Naive thymus-derived CD8-positive, alpha-beta T cell (primary cell): ENCODE measurements at regions not wholly inside any gene's neighbourhood (a gene's known extent, or its start where the extent isn't known, plus 50 kb on each side); places are given as distances from the start of the nearest gene placed in this dataset.

ENCODE experiments used
- ATAC-seq, 2 donors: fragments of 150-1000 bp; cut with Tn5 transposase in 1 of 2; sonication (Bioruptor Pico), chemical (Tn5 transposase) in 1 of 2; 1 replicate in 1 of 2; 2 replicates in 1 of 2; pipeline ENCODE4 v1.10.0; 2021; ENCODE audit warnings: mild to moderate bottlenecking in 2 of 2, moderate library complexity in 2 of 2
- POLR2A ChIA-PET: fragments of 350-600 bp; sonication (Branson Sonifier 250); formaldehyde crosslinking; loops from one replicate; lab custom pipeline; 2021; ENCODE audit warnings: antibody characterized with exemption; lab: Charles Lee
- DNase-seq, 10 donors: peaks; one replicate each; pipeline versions ENCODE4 v3.0.0 to v3.0.0-alpha.2; 2020 to 2022
- H3K27ac Mint-ChIP-seq, 10 donors: one replicate each; pipeline ENCODE4 v1.8.0; 2020 to 2022; ENCODE audit warnings: mild to moderate bottlenecking in 10 of 10, mixed read lengths in 10 of 10, moderate library complexity in 4 of 10, inconsistent platforms in 1 of 10
- H3K27me3 Mint-ChIP-seq, 5 donors: one replicate each; pipeline ENCODE4 v1.8.0; 2021 to 2022; ENCODE audit warnings: mixed read lengths in 5 of 5
- H3K36me3 Mint-ChIP-seq, 3 donors: one replicate each; pipeline ENCODE4 v1.8.0; 2020 to 2022; ENCODE audit warnings: mixed read lengths in 3 of 3, mild to moderate bottlenecking in 2 of 3, inconsistent platforms in 1 of 3
- H3K4me1 Mint-ChIP-seq, 4 donors: one replicate each; pipeline ENCODE4 v1.8.0; 2021 to 2022; ENCODE audit warnings: mixed read lengths in 4 of 4
- H3K4me3 Mint-ChIP-seq, 10 donors: one replicate each; pipeline ENCODE4 v1.8.0; 2020 to 2022; ENCODE audit warnings: mild to moderate bottlenecking in 10 of 10, mixed read lengths in 10 of 10, moderate library complexity in 6 of 10, inconsistent platforms in 1 of 10
- H3K9me3 Mint-ChIP-seq, 9 donors: one replicate each; pipeline ENCODE4 v1.8.0; 2020 to 2022; ENCODE audit warnings: mixed read lengths in 9 of 9, mild to moderate bottlenecking in 3 of 9, inconsistent platforms in 1 of 9, moderate library complexity in 1 of 9

DNA sequence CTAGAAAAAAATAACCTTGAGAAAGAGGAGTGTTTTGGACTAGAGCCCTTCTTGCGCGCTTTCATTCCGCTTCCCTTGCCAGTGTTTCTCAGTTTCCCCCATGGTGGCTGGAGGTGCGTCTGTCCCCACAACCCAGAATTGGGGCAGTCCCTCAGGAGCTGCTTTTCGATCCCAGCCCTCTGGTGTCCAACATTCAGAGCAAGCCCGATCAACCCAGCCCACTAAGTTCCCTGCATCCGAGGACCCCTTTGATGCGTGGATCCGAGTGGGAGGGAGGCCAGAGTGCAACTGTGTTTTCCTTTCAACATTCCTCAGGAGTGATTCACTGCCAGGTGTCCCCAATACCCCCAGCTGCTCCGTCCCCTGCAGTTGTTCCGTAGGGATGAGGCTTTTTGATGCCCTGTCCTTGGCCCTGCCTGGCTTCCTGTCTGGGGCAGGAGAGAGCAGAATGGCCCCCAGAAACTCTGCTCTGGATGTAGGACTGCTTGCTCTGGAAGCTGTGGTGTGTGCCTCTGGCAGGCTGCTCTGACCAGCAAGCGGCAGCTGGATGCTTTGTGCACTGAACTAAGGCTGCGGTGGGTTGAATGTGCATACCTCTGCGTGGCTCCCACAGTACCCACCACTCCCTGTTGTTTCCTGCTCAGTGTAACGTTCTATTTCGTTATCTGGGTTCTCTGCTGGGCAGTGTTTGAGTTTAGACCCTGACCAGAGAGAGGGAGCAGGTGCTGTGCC is 117.5 kb downstream of the BOD1 start:
- no peak overlapping the region for H3K27ac Mint-ChIP-seq
- peaks cover 3 to 19% (median 12%) of the 10 kb centered on the region in 5 donors for H3K27me3 Mint-ChIP-seq
- no peak for DNase-seq
- H3K36me3 Mint-ChIP-seq: no peaks in the 10 kb centered on the region
- H3K4me1 Mint-ChIP-seq: no peaks in the 10 kb centered on the region
- H3K4me3 Mint-ChIP-seq: no peak overlapping the region
- POLR2A ChIA-PET: no interaction called here
- no peak for ATAC-seq
- peaks cover 0 to 7% (median 0%) of the 10 kb centered on the region in 9 donors for H3K9me3 Mint-ChIP-seq

DNA sequence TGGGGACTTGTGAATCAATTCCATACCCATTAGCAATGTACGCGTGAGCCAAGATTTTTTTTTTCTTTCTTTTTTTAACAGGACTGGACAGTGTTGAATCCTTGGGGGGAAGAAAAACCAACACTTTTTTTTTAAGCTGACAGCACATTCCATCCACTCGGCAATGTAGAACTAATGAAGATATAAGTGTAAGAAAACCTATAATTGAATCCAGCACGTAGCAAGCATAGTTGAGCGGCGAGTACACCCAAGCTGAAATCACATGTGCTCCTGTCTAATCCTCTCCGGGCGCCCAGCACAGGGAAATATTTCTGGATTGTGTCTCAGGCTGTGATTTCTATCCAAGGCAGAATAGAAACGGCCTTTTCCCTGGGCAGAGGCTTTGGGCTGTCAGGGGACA is 118.2 kb downstream of the BOD1 start:
- DNase-seq: no peak
- peaks cover 0 to 7% (median 0%) of the 10 kb centered on the region in 9 donors for H3K9me3 Mint-ChIP-seq
- H3K4me1 Mint-ChIP-seq: no peaks in the 10 kb centered on the region
- no peak overlapping the region for H3K4me3 Mint-ChIP-seq
- no peaks in the 10 kb centered on the region for H3K36me3 Mint-ChIP-seq
- POLR2A ChIA-PET: no interaction called here
- ATAC-seq: no peak
- peaks cover 3 to 25% (median 15%) of the 10 kb centered on the region in 5 donors for H3K27me3 Mint-ChIP-seq
- H3K27ac Mint-ChIP-seq: no peak overlapping the region

DNA sequence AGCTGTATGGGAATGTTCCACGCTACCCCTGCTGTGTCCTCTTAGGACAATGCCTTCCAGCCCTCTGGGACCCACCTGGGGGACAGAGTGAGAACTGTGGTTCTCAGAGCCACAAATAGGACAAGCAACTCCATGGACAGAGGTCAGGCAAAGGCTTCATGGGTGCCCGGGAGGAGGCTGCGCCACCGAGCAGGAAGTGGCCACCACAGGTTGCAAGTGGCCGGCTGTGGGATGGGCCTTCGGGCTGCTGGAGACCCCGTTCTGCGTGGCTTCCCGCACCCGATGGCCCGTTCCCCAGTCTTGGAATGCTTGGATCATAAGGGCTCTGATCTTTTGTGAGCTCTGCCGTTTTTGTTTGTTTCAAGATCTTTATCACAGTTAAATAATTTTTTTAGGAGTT is 118.8 kb downstream of the BOD1 start:
- ATAC-seq (no peak), DNase-seq (no peak)
- Mint-ChIP-seq H3K27me3 (peaks cover 3 to 31% (median 15%) of the 10 kb centered on the region in 5 donors), H3K4me3 (no peak overlapping the region), H3K9me3 (peaks cover 0 to 7% (median 0%) of the 10 kb centered on the region in 9 donors), H3K4me1 (no peaks in the 10 kb centered on the region), H3K27ac (no peak overlapping the region), H3K36me3 (no peaks in the 10 kb centered on the region)
- POLR2A ChIA-PET: no interaction called here

DNA sequence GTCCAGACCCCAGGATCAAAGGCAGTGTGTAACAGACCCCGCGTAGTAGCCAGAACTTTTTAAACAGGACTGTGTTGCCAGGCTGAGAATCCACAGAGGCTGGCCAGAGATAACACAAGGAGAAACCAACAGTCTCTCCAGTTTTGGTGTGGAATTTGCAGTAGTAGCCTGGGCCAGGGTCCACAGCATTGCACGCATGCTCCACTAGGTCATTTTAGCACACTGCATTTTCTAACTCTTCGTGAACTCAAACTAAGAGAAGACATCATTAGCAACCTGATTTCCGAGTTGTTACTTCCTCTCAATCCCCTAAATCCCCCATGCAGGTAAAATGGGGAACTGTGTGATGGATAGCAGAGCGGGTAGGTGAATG is 119.6 kb downstream of the BOD1 start:
- POLR2A ChIA-PET: no interaction called here
- H3K4me3 Mint-ChIP-seq: no peak overlapping the region
- H3K9me3 Mint-ChIP-seq: peaks cover 0 to 7% (median 0%) of the 10 kb centered on the region in 9 donors
- no peaks in the 10 kb centered on the region for H3K36me3 Mint-ChIP-seq
- no peak overlapping the region for H3K27ac Mint-ChIP-seq
- DNase-seq (no peak), ATAC-seq (no peak)
- H3K4me1 Mint-ChIP-seq: no peaks in the 10 kb centered on the region
- H3K27me3 Mint-ChIP-seq: peaks cover 5 to 39% (median 17%) of the 10 kb centered on the region in 5 donors

DNA sequence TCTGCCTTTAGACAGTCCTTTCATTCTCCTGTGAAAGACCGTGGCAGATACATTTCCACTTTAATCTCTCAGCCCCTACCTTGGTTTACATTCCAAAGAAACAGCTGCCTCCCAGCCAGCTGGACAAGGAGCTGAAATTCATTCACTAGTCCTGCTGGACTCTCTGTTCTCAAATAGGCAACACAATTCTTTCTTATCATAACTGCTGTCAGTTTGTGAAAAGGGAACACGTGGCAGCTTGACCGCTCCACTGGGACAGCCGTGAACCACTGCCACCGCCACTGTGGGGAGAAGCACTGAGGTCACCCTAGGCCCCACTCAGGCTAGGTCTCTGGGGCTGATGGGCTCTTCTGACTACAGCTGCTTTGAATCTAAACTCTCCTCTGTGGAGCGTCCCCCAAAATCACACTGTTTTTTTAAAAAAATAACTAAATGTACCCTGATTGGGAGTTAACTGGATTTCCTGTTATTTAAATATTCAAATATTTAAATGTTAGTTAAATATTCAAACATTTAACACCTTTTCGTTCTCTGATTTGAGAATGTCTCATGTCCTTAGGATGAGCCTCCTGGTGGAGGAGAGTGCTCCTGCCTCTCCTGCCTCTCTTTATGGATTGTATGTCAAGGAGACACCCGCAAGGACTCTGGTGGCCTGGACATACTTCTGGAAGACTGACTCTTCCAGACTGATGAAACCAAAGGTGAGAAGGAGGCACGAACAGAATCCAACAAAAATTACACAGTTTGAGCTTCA is 120.1 kb downstream of the BOD1 start:
- Mint-ChIP-seq H3K9me3 (peaks cover 0 to 7% (median 0%) of the 10 kb centered on the region in 9 donors), H3K4me3 (no peak overlapping the region), H3K4me1 (no peaks in the 10 kb centered on the region), H3K36me3 (no peaks in the 10 kb centered on the region), H3K27ac (no peak overlapping the region), H3K27me3 (peaks cover 5 to 44% (median 17%) of the 10 kb centered on the region in 5 donors)
- no peak for ATAC-seq
- no peak for DNase-seq
- POLR2A ChIA-PET: no interaction called here

DNA sequence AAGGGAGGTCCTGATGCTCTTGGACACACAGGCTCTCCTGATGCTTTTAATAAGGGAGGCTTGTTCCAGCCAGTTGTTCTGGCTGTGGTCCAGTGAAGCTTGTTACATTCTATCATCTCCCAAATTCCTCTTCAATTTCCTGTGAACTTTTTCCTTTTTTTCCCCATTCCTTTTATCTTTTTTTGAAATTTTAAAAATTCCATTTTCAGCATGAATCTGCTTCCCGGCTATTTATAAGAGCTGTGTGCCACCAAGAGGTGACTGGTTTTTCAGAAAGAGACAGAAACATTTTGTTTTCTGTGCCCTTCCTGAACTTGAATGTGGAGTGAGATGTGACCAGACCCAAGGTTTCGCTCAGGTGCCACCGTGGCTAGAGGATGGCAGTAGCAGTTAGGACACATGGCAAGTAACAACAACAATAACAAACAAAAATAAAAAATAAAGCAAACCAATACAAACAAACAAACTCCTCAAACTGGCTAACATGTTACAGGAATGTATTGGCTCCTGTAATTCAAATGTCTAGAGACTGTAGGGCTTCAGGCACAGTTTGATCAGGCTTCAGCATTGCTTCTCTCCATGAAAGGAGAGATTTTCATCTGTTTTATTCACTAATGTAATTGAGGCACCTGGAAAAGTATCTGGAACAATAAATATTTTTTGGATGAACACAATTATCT is 121.1 kb downstream of the BOD1 start:
- POLR2A ChIA-PET: no interaction called here
- no peak for ATAC-seq
- no peak for DNase-seq
- no peaks in the 10 kb centered on the region for H3K36me3 Mint-ChIP-seq
- no peak overlapping the region for H3K4me3 Mint-ChIP-seq
- H3K4me1 Mint-ChIP-seq: no peaks in the 10 kb centered on the region
- H3K27me3 Mint-ChIP-seq: peaks cover 5 to 53% (median 24%) of the 10 kb centered on the region in 5 donors
- H3K27ac Mint-ChIP-seq: no peak overlapping the region
- H3K9me3 Mint-ChIP-seq: peaks cover 0 to 7% (median 0%) of the 10 kb centered on the region in 9 donors

DNA sequence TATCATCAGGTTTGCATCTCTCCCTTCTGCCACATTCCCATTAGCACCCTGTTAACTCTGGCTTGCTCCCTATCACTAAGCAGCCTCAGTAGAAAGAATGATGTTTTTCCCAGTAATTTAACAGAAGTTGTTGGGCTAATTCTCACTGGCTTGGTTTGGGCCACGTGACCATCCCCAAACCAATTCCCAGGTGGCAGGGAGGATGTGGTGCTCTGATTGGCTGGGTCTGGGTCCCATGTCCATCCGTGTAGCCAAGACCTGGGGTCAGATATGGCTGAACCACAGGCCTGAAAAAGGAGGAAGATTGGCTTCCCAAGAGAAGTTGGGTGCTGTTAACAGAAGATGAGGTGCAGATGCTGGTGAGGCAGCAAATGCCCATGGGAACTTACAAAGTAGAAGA is 122.0 kb downstream of the BOD1 start:
- Mint-ChIP-seq H3K36me3 (peaks cover 0 to 5% (median 0%) of the 10 kb centered on the region in 3 donors), H3K4me1 (no peaks in the 10 kb centered on the region), H3K9me3 (peaks cover 0 to 7% (median 0%) of the 10 kb centered on the region in 9 donors), H3K27me3 (peaks cover 7 to 57% (median 19%) of the 10 kb centered on the region in 5 donors), H3K27ac (no peak overlapping the region), H3K4me3 (peak overlapping the region in 1 of 10 donors; percentile 7)
- POLR2A ChIA-PET: no interaction called here
- DNase-seq (no peak), ATAC-seq (no peak)

DNA sequence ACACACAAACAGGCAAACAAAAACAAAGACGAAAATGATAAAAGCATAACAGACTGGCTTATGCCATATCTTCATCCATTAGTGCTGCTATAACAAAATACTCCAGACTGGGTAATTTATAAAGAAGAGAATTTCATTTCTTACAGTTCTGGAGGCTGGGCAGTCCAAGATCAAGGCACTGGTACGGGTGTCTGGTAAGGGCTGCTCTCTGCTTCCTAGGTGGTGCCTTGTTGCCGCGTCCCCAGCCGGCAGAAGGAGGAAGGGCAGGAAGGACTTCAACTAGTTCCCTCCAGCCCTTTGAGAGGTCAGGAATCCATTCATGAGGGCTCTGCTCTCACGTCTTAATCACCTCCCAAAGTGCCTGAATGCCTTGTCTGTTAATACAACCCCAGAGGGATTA is 122.6 kb downstream of the BOD1 start:
- POLR2A ChIA-PET: no interaction called here
- ATAC-seq: no peak
- H3K4me1 Mint-ChIP-seq: no peaks in the 10 kb centered on the region
- peaks cover 0 to 7% (median 0%) of the 10 kb centered on the region in 9 donors for H3K9me3 Mint-ChIP-seq
- H3K27me3 Mint-ChIP-seq: peaks cover 7 to 57% (median 19%) of the 10 kb centered on the region in 5 donors
- H3K4me3 Mint-ChIP-seq: no peak overlapping the region
- H3K36me3 Mint-ChIP-seq: peaks cover 0 to 7% (median 0%) of the 10 kb centered on the region in 3 donors
- no peak overlapping the region for H3K27ac Mint-ChIP-seq
- DNase-seq: no peak

DNA sequence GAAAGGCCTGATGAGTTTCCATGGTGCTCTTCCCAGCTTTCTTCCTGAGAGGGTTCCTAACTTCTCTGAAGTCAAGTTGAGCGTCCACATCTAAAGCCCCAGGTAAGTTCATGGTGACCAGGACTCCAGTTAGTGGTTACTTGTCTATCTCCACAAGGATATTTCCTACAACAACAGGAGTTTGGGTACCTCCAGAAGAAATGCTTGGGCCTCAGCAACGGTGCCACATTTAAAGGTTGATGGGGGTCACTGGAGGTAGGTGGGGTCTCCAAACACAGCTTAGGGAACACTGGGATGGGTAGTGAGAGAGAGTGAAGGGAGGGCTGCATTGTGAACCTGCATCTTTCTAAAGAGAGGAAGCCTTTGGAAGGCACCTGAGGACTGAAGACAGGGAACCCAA is 123.4 kb downstream of the BOD1 start:
- H3K27ac Mint-ChIP-seq: no peak overlapping the region
- peaks cover 7 to 57% (median 17%) of the 10 kb centered on the region in 5 donors for H3K27me3 Mint-ChIP-seq
- ATAC-seq (no peak), DNase-seq (no peak)
- H3K36me3 Mint-ChIP-seq: peaks cover 0 to 7% (median 0%) of the 10 kb centered on the region in 3 donors
- H3K4me3 Mint-ChIP-seq: no peak overlapping the region
- POLR2A ChIA-PET: no interaction called here
- H3K9me3 Mint-ChIP-seq: peaks cover 0 to 7% (median 0%) of the 10 kb centered on the region in 9 donors
- no peaks in the 10 kb centered on the region for H3K4me1 Mint-ChIP-seq

DNA sequence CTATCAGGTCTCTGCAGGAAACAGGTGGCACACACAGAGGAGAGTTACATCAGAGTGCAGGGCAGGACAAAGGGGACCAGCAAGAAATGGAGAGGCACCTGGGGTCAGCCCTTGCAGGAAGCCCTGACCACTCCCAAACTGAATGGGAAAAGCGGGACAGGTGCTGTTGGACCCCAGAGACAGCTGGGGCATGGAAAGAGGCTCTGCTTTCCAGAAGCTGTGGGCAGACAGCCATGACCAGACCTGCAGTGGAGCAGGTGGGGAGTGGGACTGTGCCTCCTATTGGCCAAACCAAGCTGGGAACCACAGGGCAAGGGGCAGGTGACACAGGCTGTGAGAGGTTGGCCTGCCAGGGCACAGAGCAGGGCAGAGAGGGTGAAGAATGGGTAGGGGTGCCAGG is 125.8 kb downstream of the BOD1 start:
- peaks cover 0 to 7% (median 0%) of the 10 kb centered on the region in 3 donors for H3K36me3 Mint-ChIP-seq
- H3K4me1 Mint-ChIP-seq: no peaks in the 10 kb centered on the region
- ATAC-seq (no peak), DNase-seq (no peak)
- H3K27ac Mint-ChIP-seq: peak overlapping the region in 1 of 10 donors; percentile 62
- peaks cover 0 to 5% (median 0%) of the 10 kb centered on the region in 9 donors for H3K9me3 Mint-ChIP-seq
- H3K4me3 Mint-ChIP-seq: no peak overlapping the region
- POLR2A ChIA-PET: no interaction called here
- peaks cover 7 to 58% (median 18%) of the 10 kb centered on the region in 5 donors for H3K27me3 Mint-ChIP-seq

DNA sequence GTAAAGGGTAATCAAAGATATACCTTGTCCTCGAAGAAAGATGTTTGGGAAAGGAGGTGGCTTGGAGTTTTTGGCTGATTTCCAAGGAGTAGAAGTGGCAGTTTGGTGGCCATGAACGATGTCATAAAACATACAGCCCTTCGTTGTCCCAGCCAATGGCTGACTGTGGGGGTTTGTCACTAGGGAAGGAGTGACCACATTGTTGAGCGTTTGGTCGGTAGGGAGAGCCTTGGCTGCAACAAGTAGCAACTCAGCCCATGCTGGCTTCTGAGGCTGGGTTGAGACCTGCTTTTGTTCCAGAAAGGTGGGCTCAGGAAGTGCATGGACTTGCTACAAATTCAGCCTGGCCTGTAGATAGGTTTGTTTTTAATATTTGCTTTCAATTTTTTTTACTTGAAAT is 128.3 kb downstream of the BOD1 start:
- no peak for DNase-seq
- Mint-ChIP-seq H3K9me3 (no peaks in the 10 kb centered on the region), H3K27me3 (peaks cover 7 to 46% (median 16%) of the 10 kb centered on the region in 5 donors), H3K36me3 (peaks cover 0 to 7% (median 0%) of the 10 kb centered on the region in 3 donors), H3K4me1 (no peaks in the 10 kb centered on the region), H3K4me3 (no peak overlapping the region), H3K27ac (peak overlapping the region in 1 of 10 donors; percentile 37)
- ATAC-seq: no peak
- POLR2A ChIA-PET: no interaction called here

DNA sequence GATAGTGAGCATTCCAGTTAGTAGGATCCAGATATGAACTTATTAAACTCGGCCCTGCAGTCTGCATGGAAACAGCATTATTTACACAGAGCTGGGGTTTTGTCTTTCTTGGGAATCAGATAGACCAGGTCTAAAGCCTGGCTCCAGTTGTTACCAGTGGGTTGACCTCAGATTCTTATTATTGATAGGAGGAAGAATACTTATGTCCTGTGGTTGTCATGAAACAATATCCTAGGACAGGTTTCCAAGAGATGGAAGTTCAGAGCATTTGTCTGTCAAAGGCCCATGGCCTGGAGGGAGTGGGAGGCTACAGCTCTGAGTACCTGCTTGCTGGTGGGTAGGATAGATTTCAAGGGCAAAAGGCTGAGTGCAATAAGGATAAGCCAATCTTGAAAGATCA is 129.2 kb downstream of the BOD1 start:
- no peaks in the 10 kb centered on the region for H3K4me1 Mint-ChIP-seq
- no peak for DNase-seq
- ATAC-seq: no peak
- H3K4me3 Mint-ChIP-seq: no peak overlapping the region
- no peak overlapping the region for H3K27ac Mint-ChIP-seq
- peaks cover 6 to 42% (median 14%) of the 10 kb centered on the region in 5 donors for H3K27me3 Mint-ChIP-seq
- peaks cover 0 to 7% (median 0%) of the 10 kb centered on the region in 3 donors for H3K36me3 Mint-ChIP-seq
- POLR2A ChIA-PET: no interaction called here
- H3K9me3 Mint-ChIP-seq: no peaks in the 10 kb centered on the region
